Testis (tissue), 2 donors: ENCODE measurements at regions not wholly inside any gene's neighbourhood (a gene's known extent, or its start where the extent isn't known, plus 50 kb on each side); places are given as distances from the start of the nearest gene placed in this dataset.

ENCODE experiments used
- CTCF ChIP-seq, 3 experiments: fragments of 450-650 bp in 2 of 3; fragments of 200-600 bp in 1 of 3; sonication (generic) in 1 of 3; IDR thresholded peaks; one replicate each; pipeline ENCODE4 v1.5.1; 2016 to 2019; ENCODE audit warnings: antibody characterized with exemption in 3 of 3, mild to moderate bottlenecking in 2 of 3, moderate library complexity in 1 of 3
- POLR2A ChIP-seq: fragments of 450-650 bp; IDR thresholded peaks from one replicate; pipeline ENCODE4 v1.6.1; 2017; ENCODE audit warnings: antibody characterized with exemption, mild to moderate bottlenecking, moderate library complexity

GRCh38 chr4:156672492-156673305 lies 298.9 kb downstream of the PDGFC start:
- TF ChIP-seq CTCF (IDR thresholded peaks at IDR 0.05) (no peak), POLR2A (no peak)
